Astrocyte of the cerebellum (primary cell): ENCODE measurements at regions not wholly inside any gene's neighbourhood (a gene's known extent, or its start where the extent isn't known, plus 50 kb on each side); places are given as distances from the start of the nearest gene placed in this dataset.

Source experiments
- DNase-seq: peaks from one replicate; pipeline ENCODE4 v3.0.0-alpha.2; 2011; ENCODE audit warnings: low read depth
- H3K4me3 ChIP-seq: 2 replicates; pipeline ENCODE4 v1.5.1; 2011; ENCODE audit warnings: mild to moderate bottlenecking, low read depth, low read length, moderate library complexity
- CTCF ChIP-seq: IDR thresholded peaks from 2 replicates; pipeline ENCODE4 v1.5.1; 2012; ENCODE audit warnings: low read length, low read depth, moderate library complexity, mild to moderate bottlenecking; ENCODE audit errors: missing control alignments
- in situ Hi-C: cut with HindIII; loops from 2 replicates; pipeline ENCODE4 v1.10.0; 2017; ENCODE audit warnings: low sequenced_read_pairs

DNA sequence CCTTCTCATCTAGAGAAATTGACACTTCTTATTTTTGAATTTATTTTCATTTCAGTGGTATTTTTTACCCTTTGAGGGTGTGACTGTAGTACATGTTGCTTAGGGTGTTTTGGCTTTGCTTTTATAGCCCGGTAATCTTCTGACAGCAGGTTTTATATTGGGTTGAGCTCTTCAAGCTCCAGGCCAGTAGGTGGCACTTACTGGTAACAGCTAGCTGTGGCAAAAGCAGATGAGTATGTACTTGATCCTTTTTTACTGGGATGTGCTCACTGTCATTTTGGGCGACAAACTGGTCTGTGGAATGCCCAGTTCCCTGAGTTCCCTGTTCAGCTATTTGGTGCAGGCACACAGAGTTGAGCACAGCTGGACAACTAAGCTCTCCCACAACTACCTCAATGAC lies 916.2 kb upstream of the B3GALT2 start:
- in situ Hi-C loops: no loop called here
- H3K4me3 ChIP-seq: no peak overlapping the region
- DNase-seq: no peak
- TF ChIP-seq CTCF: no peak

DNA sequence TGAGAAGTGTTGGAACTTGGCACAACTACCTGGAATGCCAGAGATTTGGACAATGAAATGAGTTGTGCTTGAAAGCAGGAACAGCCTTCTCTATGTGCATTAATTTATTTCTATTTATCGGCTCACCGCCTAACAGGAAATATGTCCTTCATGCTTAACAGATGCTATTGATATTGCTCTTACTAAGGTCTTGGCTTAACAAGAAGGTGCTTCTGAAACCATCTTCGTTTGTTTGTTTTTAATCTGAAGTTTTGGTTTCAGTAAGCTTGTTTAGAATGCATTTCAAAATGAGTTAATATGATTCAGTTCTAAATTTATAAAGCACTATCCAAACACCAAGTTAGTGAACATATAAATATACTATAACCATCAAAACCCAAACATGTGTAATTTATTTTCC lies 898.3 kb upstream of the B3GALT2 start:
- in situ Hi-C loops: no loop called here
- TF ChIP-seq CTCF: no peak
- H3K4me3 ChIP-seq: no peak overlapping the region
- no peak for DNase-seq

DNA sequence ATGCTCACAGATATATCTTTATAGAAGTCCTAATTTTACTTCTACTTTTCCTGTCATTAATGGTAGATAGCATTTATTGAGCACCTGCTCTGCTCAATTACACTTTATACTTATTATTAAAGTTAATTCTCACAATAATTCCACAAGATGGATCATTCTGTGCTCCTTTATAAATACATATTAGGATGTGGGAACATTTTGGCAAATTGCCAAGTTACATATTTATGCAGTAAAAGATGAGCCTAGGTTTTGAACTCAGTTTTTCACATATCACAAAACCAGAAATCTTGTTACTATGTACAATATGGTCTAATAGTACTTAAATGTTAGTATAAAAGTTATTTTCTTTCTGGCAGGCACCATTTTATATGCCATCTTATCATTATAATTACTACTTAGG lies 895.0 kb upstream of the B3GALT2 start:
- DNase-seq: no peak
- in situ Hi-C loops: no loop called here
- no peak for TF ChIP-seq CTCF
- no peak overlapping the region for H3K4me3 ChIP-seq

GRCh38 chr1:194080826-194081225 lies 894.4 kb upstream of the B3GALT2 start:
- no peak overlapping the region for H3K4me3 ChIP-seq
- no peak for DNase-seq
- in situ Hi-C loops: no loop called here
- TF ChIP-seq CTCF: no peak

- in situ Hi-C loops: no loop called here
- no peak for DNase-seq
- TF ChIP-seq CTCF: no peak
- H3K4me3 ChIP-seq: no peak overlapping the region
These were observed 892.4 kb upstream of the B3GALT2 start for GRCh38 chr1:194078765-194079164.

GRCh38 chr1:194076646-194077045 lies 890.2 kb upstream of the B3GALT2 start:
- H3K4me3 ChIP-seq: no peak overlapping the region
- DNase-seq: peak; percentile 60
- in situ Hi-C loops: no loop called here
- no peak for TF ChIP-seq CTCF

GRCh38 chr1:194073833-194074232 lies 887.4 kb upstream of the B3GALT2 start:
- no peak overlapping the region for H3K4me3 ChIP-seq
- no peak for TF ChIP-seq CTCF
- DNase-seq: no peak
- in situ Hi-C loops: no loop called here
